ENCODE measurements at regions not wholly inside any gene's neighbourhood (a gene's known extent, or its start where the extent isn't known, plus 50 kb on each side); places are given as distances from the start of the nearest gene placed in this dataset.

DNA sequence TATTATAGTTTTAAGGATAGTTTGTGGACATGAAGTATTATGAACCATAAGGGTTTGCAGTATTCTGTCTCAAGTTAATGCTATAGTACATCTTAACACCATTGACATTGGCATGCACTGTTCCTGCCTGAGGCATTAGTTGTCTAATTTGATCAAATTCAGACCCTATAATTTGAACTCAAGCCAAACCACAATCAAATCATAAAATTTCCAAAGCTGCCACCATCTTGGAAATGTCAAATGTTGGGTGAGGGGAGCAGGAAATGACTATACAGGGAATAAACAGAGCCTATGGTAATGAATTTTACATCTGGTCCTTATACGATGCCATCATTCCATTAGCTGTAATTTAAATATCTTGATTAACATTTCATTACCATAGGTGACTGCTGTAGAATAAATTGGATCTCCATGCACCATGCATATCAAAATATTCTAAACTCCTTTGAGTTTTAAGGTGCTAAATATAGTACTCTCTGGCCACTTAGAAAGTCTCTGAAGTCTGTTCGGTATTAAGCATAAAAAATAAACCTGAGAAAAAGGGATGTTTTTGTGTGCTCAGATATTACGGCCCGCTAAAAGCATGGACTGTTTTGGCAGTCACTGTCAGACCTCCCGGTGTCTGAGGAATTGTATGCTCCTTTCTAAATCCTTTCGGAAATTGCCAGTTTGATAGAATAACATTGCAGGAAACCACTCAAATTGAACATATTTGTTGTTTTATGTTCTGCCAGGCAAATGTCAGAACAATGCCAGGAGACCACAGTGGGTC lies 257.7 kb downstream of the SPRY2 start:
- Histone ChIP-seq H3K36me3 (no peaks in the 10 kb centered on the region), H3K4me1 (peaks cover 27% of the 10 kb centered on the region), H3K4me3 (ENCODE audit: low read depth, low read length) (no peak overlapping the region), H3K9me3 (no peaks in the 10 kb centered on the region), H3K27me3 (no peaks in the 10 kb centered on the region)
- no peak for DNase-seq
- TF ChIP-seq, protein P1, sequence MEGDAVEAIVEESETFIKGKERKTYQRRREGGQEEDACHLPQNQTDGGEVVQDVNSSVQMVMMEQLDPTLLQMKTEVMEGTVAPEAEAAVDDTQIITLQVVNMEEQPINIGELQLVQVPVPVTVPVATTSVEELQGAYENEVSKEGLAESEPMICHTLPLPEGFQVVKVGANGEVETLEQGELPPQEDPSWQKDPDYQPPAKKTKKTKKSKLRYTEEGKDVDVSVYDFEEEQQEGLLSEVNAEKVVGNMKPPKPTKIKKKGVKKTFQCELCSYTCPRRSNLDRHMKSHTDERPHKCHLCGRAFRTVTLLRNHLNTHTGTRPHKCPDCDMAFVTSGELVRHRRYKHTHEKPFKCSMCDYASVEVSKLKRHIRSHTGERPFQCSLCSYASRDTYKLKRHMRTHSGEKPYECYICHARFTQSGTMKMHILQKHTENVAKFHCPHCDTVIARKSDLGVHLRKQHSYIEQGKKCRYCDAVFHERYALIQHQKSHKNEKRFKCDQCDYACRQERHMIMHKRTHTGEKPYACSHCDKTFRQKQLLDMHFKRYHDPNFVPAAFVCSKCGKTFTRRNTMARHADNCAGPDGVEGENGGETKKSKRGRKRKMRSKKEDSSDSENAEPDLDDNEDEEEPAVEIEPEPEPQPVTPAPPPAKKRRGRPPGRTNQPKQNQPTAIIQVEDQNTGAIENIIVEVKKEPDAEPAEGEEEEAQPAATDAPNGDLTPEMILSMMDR (IDR thresholded peaks at IDR 0.05; ENCODE audit: low read depth, low read length), result no peak

DNA sequence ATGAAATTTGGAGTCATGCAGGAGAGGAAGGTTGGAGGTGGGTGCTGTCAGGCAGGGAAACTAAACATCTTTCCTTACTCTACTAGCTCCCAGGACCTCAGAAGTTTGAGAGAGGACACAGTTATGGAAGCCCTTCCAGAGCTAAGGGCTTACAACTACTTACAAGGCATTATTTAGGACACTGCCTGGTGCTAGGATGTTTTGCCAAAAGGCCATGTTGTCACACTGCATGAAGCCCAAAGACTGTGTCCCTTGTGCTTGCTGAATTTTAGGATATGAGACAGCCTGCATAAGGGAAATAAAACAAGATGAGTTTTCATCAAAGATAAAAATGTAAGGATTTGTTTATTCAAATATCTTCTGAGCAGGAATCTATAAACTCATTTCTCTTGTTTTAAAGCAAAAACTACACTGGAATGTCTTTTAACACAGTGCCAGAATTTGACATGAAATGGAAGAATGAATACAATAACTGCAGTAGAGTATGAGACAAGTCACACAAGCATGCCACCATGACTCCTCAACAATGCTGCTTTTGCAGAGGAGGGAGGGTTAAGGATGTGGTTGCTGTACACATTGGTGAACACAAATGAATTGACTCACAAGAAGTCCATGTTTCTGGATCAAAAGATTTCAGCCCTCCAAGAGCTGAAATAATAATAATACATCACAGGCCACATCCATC lies 258.4 kb downstream of the SPRY2 start:
- TF ChIP-seq, protein P1 (IDR thresholded peaks at IDR 0.05; ENCODE audit: low read depth, low read length), result no peak
- Histone ChIP-seq H3K9me3 (no peaks in the 10 kb centered on the region), H3K4me3 (ENCODE audit: low read depth, low read length) (no peak overlapping the region), H3K36me3 (no peaks in the 10 kb centered on the region), H3K4me1 (peaks cover 27% of the 10 kb centered on the region), H3K27me3 (no peaks in the 10 kb centered on the region)
- no peak for DNase-seq

DNA sequence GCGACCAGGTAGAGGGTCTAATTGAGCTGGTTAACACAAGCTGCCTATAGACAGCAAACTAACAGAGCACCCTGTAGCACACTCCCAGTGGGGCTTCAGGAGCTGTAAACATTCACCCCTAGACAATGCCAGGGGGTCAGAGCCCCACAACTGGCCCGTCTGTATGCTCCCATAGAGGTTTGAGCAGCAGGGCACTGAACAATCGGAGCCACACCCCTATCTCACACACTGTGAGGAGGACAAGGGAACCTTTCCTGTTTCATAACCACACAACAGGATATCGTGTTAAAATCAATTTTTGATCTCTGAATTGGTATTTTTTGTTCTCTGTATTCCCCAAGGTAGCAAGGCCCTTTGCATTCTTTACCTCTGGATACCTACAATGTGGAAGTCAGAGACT lies 266.1 kb downstream of the SPRY2 start:
- TF ChIP-seq, protein P1 (IDR thresholded peaks at IDR 0.05; ENCODE audit: low read depth, low read length), result no peak
- DNase-seq, result no peak
- Histone ChIP-seq H3K27me3 (no peaks in the 10 kb centered on the region), H3K4me1 (no peaks in the 10 kb centered on the region), H3K9me3 (no peaks in the 10 kb centered on the region), H3K36me3 (no peaks in the 10 kb centered on the region), H3K4me3 (ENCODE audit: low read depth, low read length) (no peak overlapping the region)

DNA sequence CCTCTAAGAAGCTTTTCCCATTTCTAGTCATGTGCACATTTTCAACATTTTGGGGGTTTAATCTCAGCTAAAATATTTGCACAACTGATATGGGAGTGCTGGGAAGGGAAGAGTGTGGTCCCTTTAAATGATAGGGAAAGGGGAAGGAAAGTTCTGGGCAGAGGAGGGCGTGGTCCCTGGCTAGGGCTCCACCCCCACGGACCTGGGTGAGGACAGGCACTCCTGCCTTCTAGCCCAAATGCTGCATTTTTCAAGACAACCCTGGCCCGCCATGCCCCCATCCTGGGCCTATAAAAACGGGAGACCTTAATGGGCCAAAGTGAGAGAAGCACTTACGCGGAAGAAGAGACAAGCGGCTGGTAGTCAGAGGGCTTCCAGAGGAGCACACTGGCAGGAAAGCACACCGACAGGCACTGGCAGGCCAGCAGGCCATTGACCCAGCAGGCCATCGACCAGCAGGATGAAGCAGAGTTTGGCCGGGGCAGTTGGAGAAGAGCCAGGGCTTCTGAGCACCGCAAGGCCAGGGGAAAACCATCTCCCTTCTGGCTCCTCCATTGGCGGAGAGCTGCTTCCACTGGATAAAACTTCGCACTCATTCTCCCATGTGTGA lies 266.7 kb downstream of the SPRY2 start:
- Histone ChIP-seq H3K27me3 (no peaks in the 10 kb centered on the region), H3K9me3 (no peaks in the 10 kb centered on the region), H3K36me3 (no peaks in the 10 kb centered on the region), H3K4me3 (ENCODE audit: low read depth, low read length) (no peak overlapping the region), H3K4me1 (no peaks in the 10 kb centered on the region)
- no peak for DNase-seq
- TF ChIP-seq, protein P1 (IDR thresholded peaks at IDR 0.05; ENCODE audit: low read depth, low read length), result no peak

DNA sequence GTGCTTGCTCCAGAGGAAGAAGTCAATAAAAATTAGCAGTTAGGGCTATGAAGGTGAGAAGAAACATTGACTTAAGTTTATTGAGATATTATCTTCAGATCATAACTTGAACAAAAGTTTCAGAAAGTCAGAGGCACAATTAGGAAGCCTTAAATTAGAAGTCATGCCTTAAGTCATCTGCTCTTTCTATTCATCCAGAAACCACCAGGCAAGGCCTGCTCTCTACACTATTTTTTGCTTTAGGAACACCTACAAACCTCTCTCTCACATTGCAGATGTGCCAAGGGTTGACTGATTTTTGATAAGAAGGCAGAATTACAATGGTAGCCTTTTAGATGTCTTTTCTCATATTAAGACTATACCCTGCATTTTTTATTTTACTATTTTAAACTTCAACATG lies 268.7 kb downstream of the SPRY2 start:
- TF ChIP-seq, protein P1 (IDR thresholded peaks at IDR 0.05; ENCODE audit: low read depth, low read length), result no peak
- no peak for DNase-seq
- Histone ChIP-seq H3K4me3 (ENCODE audit: low read depth, low read length) (no peak overlapping the region), H3K36me3 (no peaks in the 10 kb centered on the region), H3K9me3 (no peaks in the 10 kb centered on the region), H3K27me3 (no peaks in the 10 kb centered on the region), H3K4me1 (no peaks in the 10 kb centered on the region)

All from BE2C (cell line).